ENCODE measurements at regions not wholly inside any gene's neighbourhood (a gene's known extent, or its start where the extent isn't known, plus 50 kb on each side); places are given as distances from the start of the nearest gene placed in this dataset.

- TF ChIP-seq, protein P1, sequence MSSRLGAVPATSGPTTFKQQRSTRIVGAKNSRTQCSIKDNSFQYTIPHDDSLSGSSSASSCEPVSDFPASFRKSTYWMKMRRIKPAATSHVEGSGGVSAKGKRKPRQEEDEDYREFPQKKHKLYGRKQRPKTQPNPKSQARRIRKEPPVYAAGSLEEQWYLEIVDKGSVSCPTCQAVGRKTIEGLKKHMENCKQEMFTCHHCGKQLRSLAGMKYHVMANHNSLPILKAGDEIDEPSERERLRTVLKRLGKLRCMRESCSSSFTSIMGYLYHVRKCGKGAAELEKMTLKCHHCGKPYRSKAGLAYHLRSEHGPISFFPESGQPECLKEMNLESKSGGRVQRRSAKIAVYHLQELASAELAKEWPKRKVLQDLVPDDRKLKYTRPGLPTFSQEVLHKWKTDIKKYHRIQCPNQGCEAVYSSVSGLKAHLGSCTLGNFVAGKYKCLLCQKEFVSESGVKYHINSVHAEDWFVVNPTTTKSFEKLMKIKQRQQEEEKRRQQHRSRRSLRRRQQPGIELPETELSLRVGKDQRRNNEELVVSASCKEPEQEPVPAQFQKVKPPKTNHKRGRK (CRISPR knock-in tag; IDR thresholded peaks at IDR 0.05) = no peak
- TF ChIP-seq, protein P2, sequence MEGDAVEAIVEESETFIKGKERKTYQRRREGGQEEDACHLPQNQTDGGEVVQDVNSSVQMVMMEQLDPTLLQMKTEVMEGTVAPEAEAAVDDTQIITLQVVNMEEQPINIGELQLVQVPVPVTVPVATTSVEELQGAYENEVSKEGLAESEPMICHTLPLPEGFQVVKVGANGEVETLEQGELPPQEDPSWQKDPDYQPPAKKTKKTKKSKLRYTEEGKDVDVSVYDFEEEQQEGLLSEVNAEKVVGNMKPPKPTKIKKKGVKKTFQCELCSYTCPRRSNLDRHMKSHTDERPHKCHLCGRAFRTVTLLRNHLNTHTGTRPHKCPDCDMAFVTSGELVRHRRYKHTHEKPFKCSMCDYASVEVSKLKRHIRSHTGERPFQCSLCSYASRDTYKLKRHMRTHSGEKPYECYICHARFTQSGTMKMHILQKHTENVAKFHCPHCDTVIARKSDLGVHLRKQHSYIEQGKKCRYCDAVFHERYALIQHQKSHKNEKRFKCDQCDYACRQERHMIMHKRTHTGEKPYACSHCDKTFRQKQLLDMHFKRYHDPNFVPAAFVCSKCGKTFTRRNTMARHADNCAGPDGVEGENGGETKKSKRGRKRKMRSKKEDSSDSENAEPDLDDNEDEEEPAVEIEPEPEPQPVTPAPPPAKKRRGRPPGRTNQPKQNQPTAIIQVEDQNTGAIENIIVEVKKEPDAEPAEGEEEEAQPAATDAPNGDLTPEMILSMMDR (CRISPR knock-in tag; IDR thresholded peaks at IDR 0.05) = no peak
- TF ChIP-seq ZFX (CRISPR knock-in tag; IDR thresholded peaks at IDR 0.05; ENCODE audit: low read depth) (no peak), POLR2A (IDR thresholded peaks at IDR 0.05; ENCODE audit: insufficient read depth in 1 of 2, low read depth in 2 of 2, low read length in 2 of 2) (no peak), BRF2 (CRISPR knock-in tag; IDR thresholded peaks at IDR 0.05) (no peak), SMC3 (IDR thresholded peaks at IDR 0.05; ENCODE audit: low read length) (no peak), ZNF12 (CRISPR knock-in tag; IDR thresholded peaks at IDR 0.05) (no peak), ATF7 (IDR thresholded peaks at IDR 0.05) (peak; percentile 95), ATF7 (CRISPR knock-in tag; IDR thresholded peaks at IDR 0.05) (no peak), ZNF281 (CRISPR knock-in tag; IDR thresholded peaks at IDR 0.05; ENCODE audit: borderline replicate concordance) (no peak), RERE (CRISPR knock-in tag; IDR thresholded peaks at IDR 0.05; ENCODE audit: low read depth) (no peak), USF2 (IDR thresholded peaks at IDR 0.05; ENCODE audit: low read depth, low read length) (no peak), USF2 (CRISPR knock-in tag; IDR thresholded peaks at IDR 0.05; ENCODE audit: borderline replicate concordance) (no peak)
- TF ChIP-seq, protein P3, sequence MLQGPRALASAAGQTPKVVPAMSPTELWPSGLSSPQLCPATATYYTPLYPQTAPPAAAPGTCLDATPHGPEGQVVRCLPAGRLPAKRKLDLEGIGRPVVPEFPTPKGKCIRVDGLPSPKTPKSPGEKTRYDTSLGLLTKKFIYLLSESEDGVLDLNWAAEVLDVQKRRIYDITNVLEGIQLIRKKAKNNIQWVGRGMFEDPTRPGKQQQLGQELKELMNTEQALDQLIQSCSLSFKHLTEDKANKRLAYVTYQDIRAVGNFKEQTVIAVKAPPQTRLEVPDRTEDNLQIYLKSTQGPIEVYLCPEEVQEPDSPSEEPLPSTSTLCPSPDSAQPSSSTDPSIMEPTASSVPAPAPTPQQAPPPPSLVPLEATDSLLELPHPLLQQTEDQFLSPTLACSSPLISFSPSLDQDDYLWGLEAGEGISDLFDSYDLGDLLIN (CRISPR knock-in tag; IDR thresholded peaks at IDR 0.05; ENCODE audit: borderline replicate concordance) = no peak
Measured at GRCh38 chr6:77030929-77031674, 432.2 kb downstream of the HTR1B start.

Data from HepG2 (cell line).